Smooth muscle cell (in vitro differentiated cells): ENCODE measurements at regions not wholly inside any gene's neighbourhood (a gene's known extent, or its start where the extent isn't known, plus 50 kb on each side); places are given as distances from the start of the nearest gene placed in this dataset.
"Not testable (repeated sequence)": the region's sequence is repeated elsewhere in the genome, so short reads cannot be mapped to it uniquely, and the experiment has no call there.

ENCODE experiments used
- DNase-seq: peaks from one replicate; lab custom pipeline; 2025; ENCODE audit not compliant: unreplicated experiment; lab: John Stamatoyannopoulos, UW
- H2AFZ ChIP-seq: fragments of 200-600 bp; sonication (generic); 2 replicates; pipeline ENCODE4 v1.6.0; 2016; ENCODE audit warnings: antibody characterized with exemption, low read depth, mild to moderate bottlenecking
- H3F3A ChIP-seq: fragments of 200-600 bp; sonication (generic); 2 replicates; pipeline ENCODE4 v1.6.0; 2017; ENCODE audit warnings: antibody characterized with exemption, low read depth
- H3K27ac ChIP-seq: fragments of 200-600 bp; sonication (generic); 2 replicates; pipeline ENCODE4 v1.5.1; 2016; ENCODE audit warnings: low read depth, mild to moderate bottlenecking
- H3K27me3 ChIP-seq: fragments of 200-600 bp; sonication (generic); 2 replicates; pipeline ENCODE4 v1.6.1; 2016; ENCODE audit warnings: low read depth, mild to moderate bottlenecking
- H3K36me3 ChIP-seq: fragments of 200-600 bp; sonication (generic); 2 replicates; pipeline ENCODE4 v1.5.1; 2016; ENCODE audit warnings: low read depth
- H3K4me1 ChIP-seq: fragments of 200-600 bp; sonication (generic); 2 replicates; pipeline ENCODE4 v1.5.1; 2016; ENCODE audit warnings: low read depth
- H3K4me2 ChIP-seq: fragments of 200-600 bp; sonication (generic); 2 replicates; pipeline ENCODE4 v1.6.0; 2016; ENCODE audit warnings: mild to moderate bottlenecking
- H3K4me3 ChIP-seq: fragments of 200-600 bp; sonication (generic); 2 replicates; pipeline ENCODE4 v1.5.1; 2016; ENCODE audit warnings: mild to moderate bottlenecking
- H3K79me2 ChIP-seq: fragments of 200-600 bp; sonication (generic); 2 replicates; pipeline ENCODE4 v1.6.0; 2016; ENCODE audit warnings: low read depth, mild to moderate bottlenecking
- H3K9ac ChIP-seq: fragments of 200-600 bp; sonication (generic); 2 replicates; pipeline ENCODE4 v1.6.0; 2016; ENCODE audit warnings: low read depth
- H3K9me3 ChIP-seq: fragments of 200-600 bp; sonication (generic); replicated peaks from 2 replicates; pipeline ENCODE4 v1.5.1; 2016; ENCODE audit warnings: low read depth
- H4K20me1 ChIP-seq: fragments of 200-600 bp; sonication (generic); 2 replicates; pipeline ENCODE4 v1.6.0; 2016; ENCODE audit warnings: low read depth
- WGBS: methylation state at CpG from one replicate; pipeline ENCODE4 v1.1.7; 2016; ENCODE audit warnings: low lambda C conversion rate; 5-methylcytosine and 5-hydroxymethylcytosine counted together
- TF ChIP-seq, protein P1 (sequence below): fragments of 200-600 bp; sonication (generic); IDR thresholded peaks from 2 replicates; pipeline ENCODE4 v1.5.1; 2017; ENCODE audit warnings: borderline replicate concordance, mild to moderate bottlenecking, antibody characterized with exemption; ENCODE audit not compliant: insufficient read depth, poor library complexity, severe bottlenecking

DNA sequence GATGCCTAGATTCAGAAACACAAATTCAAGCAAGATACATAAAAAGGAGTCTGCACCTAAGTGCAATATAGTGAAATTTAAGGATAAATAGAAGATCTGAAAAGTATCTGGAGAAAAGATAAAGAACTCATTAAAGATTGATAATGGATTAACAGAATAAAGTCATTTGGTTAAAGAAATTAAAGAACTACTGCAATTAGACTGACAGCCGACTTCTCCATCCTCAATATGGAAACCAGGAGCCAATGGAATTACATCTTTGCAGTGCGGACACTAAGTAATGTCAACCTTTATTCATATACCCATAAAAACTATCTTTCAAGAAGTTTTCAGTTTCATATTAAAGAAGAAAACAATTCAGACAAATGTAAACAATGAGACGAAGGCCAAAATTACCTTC is 81.0 kb downstream of the MRPL36 start:
- no peak overlapping the region for H3K4me2 ChIP-seq
- no peaks in the 10 kb centered on the region for H3K27me3 ChIP-seq
- no peaks in the 10 kb centered on the region for H3K79me2 ChIP-seq
- no peaks in the 10 kb centered on the region for H3F3A ChIP-seq
- H3K27ac ChIP-seq = no peak overlapping the region
- TF ChIP-seq, protein P1, sequence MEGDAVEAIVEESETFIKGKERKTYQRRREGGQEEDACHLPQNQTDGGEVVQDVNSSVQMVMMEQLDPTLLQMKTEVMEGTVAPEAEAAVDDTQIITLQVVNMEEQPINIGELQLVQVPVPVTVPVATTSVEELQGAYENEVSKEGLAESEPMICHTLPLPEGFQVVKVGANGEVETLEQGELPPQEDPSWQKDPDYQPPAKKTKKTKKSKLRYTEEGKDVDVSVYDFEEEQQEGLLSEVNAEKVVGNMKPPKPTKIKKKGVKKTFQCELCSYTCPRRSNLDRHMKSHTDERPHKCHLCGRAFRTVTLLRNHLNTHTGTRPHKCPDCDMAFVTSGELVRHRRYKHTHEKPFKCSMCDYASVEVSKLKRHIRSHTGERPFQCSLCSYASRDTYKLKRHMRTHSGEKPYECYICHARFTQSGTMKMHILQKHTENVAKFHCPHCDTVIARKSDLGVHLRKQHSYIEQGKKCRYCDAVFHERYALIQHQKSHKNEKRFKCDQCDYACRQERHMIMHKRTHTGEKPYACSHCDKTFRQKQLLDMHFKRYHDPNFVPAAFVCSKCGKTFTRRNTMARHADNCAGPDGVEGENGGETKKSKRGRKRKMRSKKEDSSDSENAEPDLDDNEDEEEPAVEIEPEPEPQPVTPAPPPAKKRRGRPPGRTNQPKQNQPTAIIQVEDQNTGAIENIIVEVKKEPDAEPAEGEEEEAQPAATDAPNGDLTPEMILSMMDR = no peak
- H3K9ac ChIP-seq = no peak overlapping the region
- no peak for DNase-seq
- no peaks in the 10 kb centered on the region for H3K36me3 ChIP-seq
- H3K4me3 ChIP-seq = no peak overlapping the region
- no peaks in the 10 kb centered on the region for H3K4me1 ChIP-seq
- no peaks in the 10 kb centered on the region for H4K20me1 ChIP-seq
- peaks cover 5% of the 10 kb centered on the region for H3K9me3 ChIP-seq
- no peak overlapping the region for H2AFZ ChIP-seq
- 60% methylated on average over 3 of the region's 3 CpGs for WGBS

DNA sequence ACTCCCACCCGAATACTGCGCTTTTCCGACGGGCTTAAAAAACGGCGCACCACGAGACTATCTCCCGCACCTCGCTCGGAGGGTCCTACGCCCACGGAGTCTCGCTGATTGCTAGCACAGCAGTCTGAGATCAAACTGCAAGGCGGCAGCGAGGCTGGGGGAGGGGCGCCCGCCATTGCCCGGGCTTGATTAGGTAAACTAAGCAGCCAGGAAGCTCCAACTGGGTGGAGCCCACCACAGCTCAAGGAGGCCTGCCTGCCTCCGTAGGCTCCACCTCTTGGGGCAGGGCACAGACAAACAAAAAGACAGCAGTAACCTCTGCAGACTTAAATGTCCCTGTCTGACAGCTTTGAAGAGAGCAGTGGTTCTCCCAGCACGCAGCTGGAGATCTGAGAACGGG is 89.5 kb downstream of the MRPL36 start:
- not testable (repeated sequence) for H3K36me3 ChIP-seq, H4K20me1 ChIP-seq, H3K4me1 ChIP-seq, H2AFZ ChIP-seq, H3K27me3 ChIP-seq, H3K9me3 ChIP-seq, H3K27ac ChIP-seq, H3K4me3 ChIP-seq, H3K79me2 ChIP-seq, H3K9ac ChIP-seq, H3F3A ChIP-seq, DNase-seq
- peak overlapping the region; percentile 54 for H3K4me2 ChIP-seq
- 9% methylated on average over 8 of the region's 21 CpGs for WGBS

DNA sequence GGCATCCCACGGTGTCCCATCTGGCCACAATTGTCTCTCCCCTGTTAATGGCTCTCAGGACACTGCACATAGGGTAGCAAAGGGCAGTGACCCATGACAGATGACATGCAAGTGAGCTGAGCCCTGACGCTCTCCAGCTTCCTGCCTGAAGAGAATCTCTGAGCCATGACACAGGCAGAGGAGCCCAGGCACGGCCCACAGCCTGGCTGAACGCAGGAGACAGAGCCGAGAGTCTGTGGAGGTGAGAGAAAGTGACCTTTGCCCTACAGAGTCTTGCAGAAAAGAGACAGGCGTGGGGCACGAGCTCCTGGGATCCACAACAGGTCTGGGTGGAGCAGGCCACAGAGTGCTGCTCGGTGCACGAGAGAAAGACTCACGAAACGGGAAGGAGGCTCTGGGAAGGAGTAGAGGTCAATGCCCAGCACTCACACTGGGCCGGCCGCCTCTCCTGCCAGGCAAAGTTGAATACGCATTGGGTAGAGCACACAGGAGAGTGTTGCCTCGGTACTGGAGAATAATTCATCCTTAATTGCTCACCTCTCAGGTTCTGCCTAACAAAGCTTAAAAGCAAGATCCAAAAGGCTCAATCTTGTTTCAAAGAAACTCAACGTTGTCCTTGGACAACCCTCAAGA is 90.3 kb downstream of the MRPL36 start:
- H3F3A ChIP-seq = no peaks in the 10 kb centered on the region
- H3K27ac ChIP-seq = no peak overlapping the region
- TF ChIP-seq, protein P1 = no peak
- H4K20me1 ChIP-seq = no peaks in the 10 kb centered on the region
- 52% methylated on average over 16 of the region's 16 CpGs for WGBS
- no peak overlapping the region for H3K4me3 ChIP-seq
- H3K36me3 ChIP-seq = no peaks in the 10 kb centered on the region
- no peak overlapping the region for H3K4me2 ChIP-seq
- H3K27me3 ChIP-seq = no peaks in the 10 kb centered on the region
- no peaks in the 10 kb centered on the region for H3K9me3 ChIP-seq
- H3K4me1 ChIP-seq = peaks cover 4% of the 10 kb centered on the region
- H2AFZ ChIP-seq = no peak overlapping the region
- no peak overlapping the region for H3K9ac ChIP-seq
- no peaks in the 10 kb centered on the region for H3K79me2 ChIP-seq
- DNase-seq = no peak

DNA sequence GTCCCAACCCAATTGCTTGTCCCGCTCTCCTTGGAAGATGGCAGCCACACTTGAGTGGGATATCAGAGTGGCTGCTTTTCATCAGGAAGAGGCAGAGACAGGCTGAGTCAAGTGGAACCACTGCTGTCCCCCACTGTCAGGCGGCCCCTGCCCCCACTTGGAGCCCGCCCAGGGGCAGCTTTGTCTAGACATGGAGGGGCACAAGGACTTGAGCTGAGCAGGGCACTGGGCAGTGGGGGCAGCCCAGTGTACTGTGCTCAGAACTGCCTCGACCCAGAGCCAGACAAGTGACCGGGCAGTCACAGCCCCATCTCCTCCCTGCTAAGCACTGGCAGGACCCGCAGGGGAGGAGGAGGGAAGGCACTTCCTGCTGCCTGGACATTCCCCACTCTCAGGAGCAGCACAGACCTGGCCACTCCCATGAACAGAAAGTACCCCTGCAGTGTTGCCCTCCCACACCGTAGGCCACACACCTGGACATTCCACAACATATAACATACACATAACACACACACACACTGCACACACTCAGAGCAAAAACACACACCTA is 91.0 kb downstream of the MRPL36 start:
- H3K9ac ChIP-seq = no peak overlapping the region
- no peaks in the 10 kb centered on the region for H3F3A ChIP-seq
- no peak overlapping the region for H2AFZ ChIP-seq
- H3K79me2 ChIP-seq = no peaks in the 10 kb centered on the region
- peaks cover 4% of the 10 kb centered on the region for H3K4me1 ChIP-seq
- TF ChIP-seq, protein P1 = no peak
- no peak overlapping the region for H3K27ac ChIP-seq
- H3K4me2 ChIP-seq = no peak overlapping the region
- no peaks in the 10 kb centered on the region for H3K9me3 ChIP-seq
- no peaks in the 10 kb centered on the region for H3K27me3 ChIP-seq
- H3K4me3 ChIP-seq = no peak overlapping the region
- H4K20me1 ChIP-seq = no peaks in the 10 kb centered on the region
- 76% methylated on average over 7 of the region's 7 CpGs for WGBS
- no peaks in the 10 kb centered on the region for H3K36me3 ChIP-seq
- DNase-seq = no peak
